ENCODE measurements at regions not wholly inside any gene's neighbourhood (a gene's known extent, or its start where the extent isn't known, plus 50 kb on each side); places are given as distances from the start of the nearest gene placed in this dataset.

DNA sequence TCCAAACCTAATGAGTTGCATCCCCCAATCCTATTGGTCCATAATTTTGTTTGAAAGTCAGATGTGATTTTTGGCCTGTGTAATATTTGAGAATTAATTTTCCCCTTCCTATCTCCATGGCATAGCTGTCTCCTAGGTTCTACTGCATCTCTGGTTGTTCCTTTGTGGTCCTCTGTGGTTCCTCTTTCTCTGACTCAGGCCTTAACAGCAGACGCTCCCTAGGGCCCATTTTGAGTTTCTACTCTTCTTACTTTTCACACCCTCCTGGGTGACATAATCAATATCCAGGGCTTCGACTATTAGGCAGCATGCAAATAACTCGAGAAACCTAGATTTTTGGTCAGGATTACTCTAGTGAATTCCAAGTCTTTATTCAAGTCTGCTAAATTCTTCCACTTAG is 160.7 kb downstream of the RFC3 start:
- Histone ChIP-seq H3K4me2 (replicated peaks; ENCODE audit: extremely low read depth, low read length, poor library complexity, severe bottlenecking) (no peak overlapping the region), H3K4me1 (ENCODE audit: control insufficient read depth in 1 of 2, insufficient read depth in 2 of 2, low read length in 2 of 2) (no peaks in the 10 kb centered on the region), H3K9ac (ENCODE audit: insufficient read depth, low read length, poor library complexity, severe bottlenecking) (no peak overlapping the region), H3K36me3 (replicated peaks in 1 of 2; ENCODE audit: control insufficient read depth in 1 of 2, insufficient read depth in 2 of 2, low read length in 2 of 2) (no peaks in the 10 kb centered on the region), H4K20me1 (ENCODE audit: insufficient read depth, low read length) (no peaks in the 10 kb centered on the region), H3K27me3 (ENCODE audit: control insufficient read depth in 2 of 2, insufficient read depth in 2 of 2, low read length in 2 of 2) (no peaks in the 10 kb centered on the region), H3K79me2 (ENCODE audit: insufficient read depth, low read length) (no peaks in the 10 kb centered on the region), H3K4me3 (replicated peaks in 1 of 3; ENCODE audit: low read depth in 2 of 3, low read length in 3 of 3) (no peak overlapping the region), H3K27ac (ENCODE audit: low read depth in 1 of 2, low read length in 2 of 2) (no peak overlapping the region), H3K9me3 (replicated peaks in 1 of 2; ENCODE audit: control insufficient read depth in 1 of 2, insufficient read depth in 1 of 2, low read length in 2 of 2) (no peaks in the 10 kb centered on the region), H2AFZ (ENCODE audit: insufficient read depth, low read depth, low read length, poor library complexity, severe bottlenecking) (no peak overlapping the region)
- H3K27ac Mint-ChIP-seq: no peak overlapping the region
- H3K36me3 Mint-ChIP-seq: no peaks in the 10 kb centered on the region
- peaks cover 0 to 6% (median 2%) of the 10 kb centered on the region in 7 donors for H3K9me3 Mint-ChIP-seq
- WGBS (ENCODE audit: insufficient coverage): 64% methylated on average over 3 of the region's 3 CpGs
- intact Hi-C loops (cut with micrococcal nuclease): no loop called here
- DNase-seq: no peak
- no peaks in the 10 kb centered on the region for H3K27me3 Mint-ChIP-seq (ENCODE audit: low read depth in 3 of 3)
- no peaks in the 10 kb centered on the region for H3K4me1 Mint-ChIP-seq
- H3K4me3 Mint-ChIP-seq: no peak overlapping the region
- TF ChIP-seq, protein P1, sequence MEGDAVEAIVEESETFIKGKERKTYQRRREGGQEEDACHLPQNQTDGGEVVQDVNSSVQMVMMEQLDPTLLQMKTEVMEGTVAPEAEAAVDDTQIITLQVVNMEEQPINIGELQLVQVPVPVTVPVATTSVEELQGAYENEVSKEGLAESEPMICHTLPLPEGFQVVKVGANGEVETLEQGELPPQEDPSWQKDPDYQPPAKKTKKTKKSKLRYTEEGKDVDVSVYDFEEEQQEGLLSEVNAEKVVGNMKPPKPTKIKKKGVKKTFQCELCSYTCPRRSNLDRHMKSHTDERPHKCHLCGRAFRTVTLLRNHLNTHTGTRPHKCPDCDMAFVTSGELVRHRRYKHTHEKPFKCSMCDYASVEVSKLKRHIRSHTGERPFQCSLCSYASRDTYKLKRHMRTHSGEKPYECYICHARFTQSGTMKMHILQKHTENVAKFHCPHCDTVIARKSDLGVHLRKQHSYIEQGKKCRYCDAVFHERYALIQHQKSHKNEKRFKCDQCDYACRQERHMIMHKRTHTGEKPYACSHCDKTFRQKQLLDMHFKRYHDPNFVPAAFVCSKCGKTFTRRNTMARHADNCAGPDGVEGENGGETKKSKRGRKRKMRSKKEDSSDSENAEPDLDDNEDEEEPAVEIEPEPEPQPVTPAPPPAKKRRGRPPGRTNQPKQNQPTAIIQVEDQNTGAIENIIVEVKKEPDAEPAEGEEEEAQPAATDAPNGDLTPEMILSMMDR (IDR thresholded peaks at IDR 0.05): no peak

DNA sequence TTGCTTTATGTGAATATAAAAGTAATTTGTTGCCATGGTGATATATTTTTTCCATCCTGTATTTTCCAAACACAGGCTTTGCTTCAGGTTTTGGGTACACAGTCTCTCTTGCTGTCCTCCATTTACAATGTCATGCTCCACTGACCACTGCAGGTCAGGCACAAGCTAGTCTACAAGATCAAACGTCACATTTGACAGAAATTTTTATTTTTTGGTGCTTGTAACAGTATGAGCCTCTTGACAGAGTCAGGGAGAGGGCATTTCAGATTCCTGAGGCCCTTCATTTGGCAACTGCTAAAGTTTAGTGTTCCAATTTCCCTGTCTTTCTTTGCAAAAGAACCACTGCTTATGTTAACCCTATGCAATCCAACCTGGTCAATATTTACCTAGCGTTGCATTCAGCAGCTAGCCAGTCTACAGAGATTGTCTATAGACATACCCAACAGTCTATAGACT is 175.0 kb downstream of the RFC3 start:
- Mint-ChIP-seq H3K36me3 (no peaks in the 10 kb centered on the region), H3K4me3 (no peak overlapping the region), H3K4me1 (no peaks in the 10 kb centered on the region), H3K9me3 (peaks cover 0 to 5% (median 2%) of the 10 kb centered on the region in 7 donors), H3K27me3 (ENCODE audit: low read depth in 3 of 3) (no peaks in the 10 kb centered on the region), H3K27ac (no peak overlapping the region)
- Histone ChIP-seq H3K4me2 (replicated peaks; ENCODE audit: extremely low read depth, low read length, poor library complexity, severe bottlenecking) (no peak overlapping the region), H4K20me1 (ENCODE audit: insufficient read depth, low read length) (no peaks in the 10 kb centered on the region), H3K27me3 (ENCODE audit: control insufficient read depth in 2 of 2, insufficient read depth in 2 of 2, low read length in 2 of 2) (no peaks in the 10 kb centered on the region), H3K4me3 (replicated peaks in 1 of 3; ENCODE audit: low read depth in 2 of 3, low read length in 3 of 3) (no peak overlapping the region), H3K36me3 (replicated peaks in 1 of 2; ENCODE audit: control insufficient read depth in 1 of 2, insufficient read depth in 2 of 2, low read length in 2 of 2) (no peaks in the 10 kb centered on the region), H3K9me3 (replicated peaks in 1 of 2; ENCODE audit: control insufficient read depth in 1 of 2, insufficient read depth in 1 of 2, low read length in 2 of 2) (peaks cover 0 to 3% of the 10 kb centered on the region in 2 donors), H3K79me2 (ENCODE audit: insufficient read depth, low read length) (no peaks in the 10 kb centered on the region), H2AFZ (ENCODE audit: insufficient read depth, low read depth, low read length, poor library complexity, severe bottlenecking) (no peak overlapping the region), H3K9ac (ENCODE audit: insufficient read depth, low read length, poor library complexity, severe bottlenecking) (no peak overlapping the region), H3K27ac (ENCODE audit: low read depth in 1 of 2, low read length in 2 of 2) (no peak overlapping the region), H3K4me1 (ENCODE audit: control insufficient read depth in 1 of 2, insufficient read depth in 2 of 2, low read length in 2 of 2) (no peaks in the 10 kb centered on the region)
- DNase-seq: no peak
- intact Hi-C loops (cut with micrococcal nuclease): no loop called here
- TF ChIP-seq, protein P1 (IDR thresholded peaks at IDR 0.05): no peak
- no CpG with 5 or more reads among the region's 2 CpGs for WGBS (ENCODE audit: insufficient coverage)
